HepG2 (cell line): ENCODE measurements at regions not wholly inside any gene's neighbourhood (a gene's known extent, or its start where the extent isn't known, plus 50 kb on each side); places are given as distances from the start of the nearest gene placed in this dataset.

ENCODE experiments used
- ATF3 ChIP-seq: sonication (generic); formaldehyde crosslinking; IDR thresholded peaks from 2 replicates; pipeline ENCODE4 v1.4.0; 2020; ENCODE audit warnings: missing genetic modification reagents
- E2F1 ChIP-seq: sonication (generic); formaldehyde crosslinking; IDR thresholded peaks from 2 replicates; pipeline ENCODE4 v1.5.0; 2020; ENCODE audit warnings: missing genetic modification reagents
- FOSL2 ChIP-seq: sonication (generic); formaldehyde crosslinking; IDR thresholded peaks from 2 replicates; pipeline ENCODE4 v1.4.0; 2020; ENCODE audit warnings: missing genetic modification reagents
- JUND ChIP-seq: sonication (generic); formaldehyde crosslinking; IDR thresholded peaks from 2 replicates; pipeline ENCODE4 v1.8.0; 2022; ENCODE audit warnings: mild to moderate bottlenecking, missing genetic modification reagents
- MTF1 ChIP-seq: sonication (generic); formaldehyde crosslinking; IDR thresholded peaks from 2 replicates; pipeline ENCODE4 v1.5.0; 2020; ENCODE audit warnings: missing genetic modification reagents
- PRDM4 ChIP-seq: sonication (generic); formaldehyde crosslinking; IDR thresholded peaks from 2 replicates; pipeline ENCODE4 v1.9.0; 2021; ENCODE audit warnings: missing genetic modification reagents, borderline replicate concordance
- RORA ChIP-seq: sonication (generic); formaldehyde crosslinking; IDR thresholded peaks from 2 replicates; pipeline ENCODE4 v1.5.0; 2020; ENCODE audit warnings: mild to moderate bottlenecking, missing genetic modification reagents, moderate library complexity
- TOPORS ChIP-seq: sonication (generic); formaldehyde crosslinking; IDR thresholded peaks from 2 replicates; pipeline ENCODE4 v1.8.0; 2023; ENCODE audit warnings: mild to moderate bottlenecking, missing genetic modification reagents
- ZBTB40 ChIP-seq, 2 experiments: fragments of 450-650 bp in 1 of 2; sonication (generic) in 1 of 2; formaldehyde crosslinking in 1 of 2; IDR thresholded peaks; 2 replicates each; pipeline versions ENCODE4 v1.6.1 to v1.8.0; 2016 to 2022; ENCODE audit warnings: antibody characterized with exemption in 1 of 2, mild to moderate bottlenecking in 1 of 2, missing genetic modification reagents in 1 of 2
- ZNF772 ChIP-seq: sonication (generic); formaldehyde crosslinking; IDR thresholded peaks from 2 replicates; pipeline ENCODE4 v1.5.0; 2020; ENCODE audit warnings: mild to moderate bottlenecking, missing genetic modification reagents
- ZNF792 ChIP-seq: IDR thresholded peaks from 2 replicates; pipeline ENCODE4 v1.6.1; 2016

GRCh38 chr17:83161298-83162034 is 82.1 kb downstream of the METRNL start (continued):
- TF ChIP-seq E2F1 (CRISPR knock-in tag), result no peak
- no peak for TF ChIP-seq ZNF792
- no peak for TF ChIP-seq ZBTB40 (IDR thresholded peaks at IDR 0.05)
- TF ChIP-seq ZBTB40 (CRISPR knock-in tag; IDR thresholded peaks at IDR 0.05), result no peak
- no peak for TF ChIP-seq JUND (CRISPR knock-in tag)
- no peak for TF ChIP-seq MTF1 (CRISPR knock-in tag)
- TF ChIP-seq PRDM4 (CRISPR knock-in tag), result no peak
- no peak for TF ChIP-seq TOPORS (CRISPR knock-in tag)
- TF ChIP-seq ZNF772 (CRISPR knock-in tag), result no peak
- TF ChIP-seq ATF3 (CRISPR knock-in tag), result no peak
- TF ChIP-seq RORA (CRISPR knock-in tag), result no peak
- TF ChIP-seq FOSL2 (CRISPR knock-in tag), result no peak
